WTC11 (cell line): ENCODE measurements at regions not wholly inside any gene's neighbourhood (a gene's known extent, or its start where the extent isn't known, plus 50 kb on each side); places are given as distances from the start of the nearest gene placed in this dataset.

Experiments used
- ATAC-seq: fragments of 200-7000 bp; cut with Tn5 transposase; 2 replicates; pipeline ENCODE4 v1.10.0; 2021; ENCODE audit warnings: mild to moderate bottlenecking, moderate library complexity
- CTCF ChIA-PET: fragments of 300-600 bp; sonication (Branson Sonifier 250); formaldehyde crosslinking; loops from one replicate; lab custom pipeline; 2021; ENCODE audit warnings: antibody characterized with exemption; lab: Charles Lee
- POLR2A ChIA-PET: fragments of 350-600 bp; sonication (Branson Sonifier 250); formaldehyde crosslinking; loops from one replicate; lab custom pipeline; 2021; ENCODE audit warnings: antibody characterized with exemption; lab: Charles Lee
- DNase-seq: peaks from one replicate; pipeline ENCODE4 v3.0.0; 2021; ENCODE audit warnings: low spot score
- H3K27ac Mint-ChIP-seq: 2 replicates; pipeline ENCODE4 v1.8.0; 2021; ENCODE audit warnings: mixed read lengths
- H3K27me3 Mint-ChIP-seq: 2 replicates; pipeline ENCODE4 v1.8.0; 2021; ENCODE audit warnings: low read depth, mild to moderate bottlenecking, moderate library complexity, mixed read lengths
- H3K36me3 Mint-ChIP-seq: 2 replicates; pipeline ENCODE4 v1.8.0; 2021; ENCODE audit warnings: mixed read lengths
- H3K4me1 Mint-ChIP-seq: 2 replicates; pipeline ENCODE4 v1.8.0; 2022; ENCODE audit warnings: mixed read lengths
- H3K4me3 Mint-ChIP-seq: 2 replicates; pipeline ENCODE4 v1.8.0; 2021; ENCODE audit warnings: mild to moderate bottlenecking, moderate library complexity, mixed read lengths
- H3K9me3 Mint-ChIP-seq: 2 replicates; pipeline ENCODE4 v1.8.0; 2021; ENCODE audit warnings: mixed read lengths
- AR ChIP-seq: fragments of 250-450 bp; sonication (Bioruptor Pico); IDR thresholded peaks from 2 replicates; pipeline ENCODE4 v1.9.0; 2021; ENCODE audit warnings: mild to moderate bottlenecking
- ATF1 ChIP-seq: sonication (generic); formaldehyde crosslinking; IDR thresholded peaks from 2 replicates; pipeline ENCODE4 v1.8.1; 2023; ENCODE audit warnings: mild to moderate bottlenecking, moderate library complexity, missing genetic modification reagents
- ATF2 ChIP-seq: sonication (generic); formaldehyde crosslinking; IDR thresholded peaks from 2 replicates; pipeline ENCODE4 v1.8.1; 2022; ENCODE audit warnings: low read depth, missing genetic modification reagents, borderline replicate concordance
- CDX4 ChIP-seq: fragments of 250-450 bp; sonication (Bioruptor Pico); IDR thresholded peaks from 2 replicates; pipeline ENCODE4 v1.9.0; 2021; ENCODE audit warnings: moderate library complexity, mild to moderate bottlenecking, inconsistent platforms, borderline replicate concordance
- E2F5 ChIP-seq: sonication (generic); formaldehyde crosslinking; IDR thresholded peaks from 2 replicates; pipeline ENCODE4 v1.8.1; 2022; ENCODE audit warnings: mild to moderate bottlenecking, moderate library complexity, missing genetic modification reagents
- ELF4 ChIP-seq: sonication (generic); formaldehyde crosslinking; IDR thresholded peaks from 2 replicates; pipeline ENCODE4 v1.8.1; 2022; ENCODE audit warnings: low read depth, mild to moderate bottlenecking, moderate library complexity, missing genetic modification reagents
- EMX1 ChIP-seq: fragments of 250-450 bp; sonication (Bioruptor Pico); IDR thresholded peaks from 2 replicates; pipeline ENCODE4 v1.8.0; 2021; ENCODE audit warnings: mild to moderate bottlenecking
- GRHL2 ChIP-seq: fragments of 250-450 bp; sonication (Bioruptor Pico); IDR thresholded peaks from 2 replicates; pipeline ENCODE4 v1.8.0; 2022; ENCODE audit warnings: mild to moderate bottlenecking, moderate library complexity; ENCODE audit not compliant: insufficient replicate concordance, severe bottlenecking
- HMGA2 ChIP-seq: fragments of 250-450 bp; sonication (Bioruptor Pico); IDR thresholded peaks from 2 replicates; pipeline ENCODE4 v1.4.0; 2021; ENCODE audit warnings: mild to moderate bottlenecking, moderate library complexity
- JUN ChIP-seq: sonication (generic); formaldehyde crosslinking; IDR thresholded peaks from 2 replicates; pipeline ENCODE4 v1.8.0; 2023; ENCODE audit warnings: mild to moderate bottlenecking, missing genetic modification reagents
- NFATC4 ChIP-seq: fragments of 250-450 bp; sonication (Bioruptor Pico); IDR thresholded peaks from 2 replicates; pipeline ENCODE4 v1.9.0; 2021; ENCODE audit warnings: mild to moderate bottlenecking
- NFYB ChIP-seq: sonication (generic); formaldehyde crosslinking; conservative IDR thresholded peaks from 2 replicates; pipeline ENCODE4 v1.8.0; 2022; ENCODE audit warnings: low read depth, missing genetic modification reagents
- OVOL2 ChIP-seq: fragments of 250-450 bp; sonication (Bioruptor Pico); IDR thresholded peaks from 2 replicates; pipeline ENCODE4 v1.9.0; 2021; ENCODE audit warnings: mild to moderate bottlenecking, borderline replicate concordance
- PRRX2 ChIP-seq: fragments of 250-450 bp; sonication (Bioruptor Pico); IDR thresholded peaks from 2 replicates; pipeline ENCODE4 v1.8.0; 2021; ENCODE audit warnings: mild to moderate bottlenecking
- SMAD3 ChIP-seq: sonication (generic); formaldehyde crosslinking; IDR thresholded peaks from 2 replicates; pipeline ENCODE4 v1.8.0; 2022; ENCODE audit warnings: missing genetic modification reagents, mild to moderate bottlenecking, borderline replicate concordance
- SMAD4 ChIP-seq: sonication (generic); formaldehyde crosslinking; IDR thresholded peaks from 2 replicates; pipeline ENCODE4 v1.8.0; 2022; ENCODE audit warnings: mild to moderate bottlenecking, missing genetic modification reagents
- TP53 ChIP-seq: sonication (generic); formaldehyde crosslinking; IDR thresholded peaks from 2 replicates; pipeline ENCODE4 v1.8.1; 2023; ENCODE audit warnings: mild to moderate bottlenecking, missing genetic modification reagents
- USF2 ChIP-seq: sonication (generic); formaldehyde crosslinking; IDR thresholded peaks from 2 replicates; pipeline ENCODE4 v1.8.1; 2023; ENCODE audit warnings: mild to moderate bottlenecking, missing genetic modification reagents, moderate library complexity
- ZBTB21 ChIP-seq: sonication (generic); formaldehyde crosslinking; IDR thresholded peaks from 2 replicates; pipeline ENCODE4 v1.8.1; 2023; ENCODE audit warnings: mild to moderate bottlenecking, missing genetic modification reagents, borderline replicate concordance
- ZNF121 ChIP-seq: sonication (generic); formaldehyde crosslinking; IDR thresholded peaks from 2 replicates; pipeline ENCODE4 v1.8.0; 2023; ENCODE audit warnings: missing genetic modification reagents
- ZNF317 ChIP-seq: sonication (generic); formaldehyde crosslinking; IDR thresholded peaks from 2 replicates; pipeline ENCODE4 v1.8.1; 2023; ENCODE audit warnings: low read depth, mild to moderate bottlenecking, moderate library complexity, missing genetic modification reagents, borderline replicate concordance
- ZNF396 ChIP-seq: fragments of 250-450 bp; sonication (Bioruptor Pico); IDR thresholded peaks from 2 replicates; pipeline ENCODE4 v1.8.0; 2021; ENCODE audit warnings: mild to moderate bottlenecking, moderate library complexity, borderline replicate concordance
- ZNF423 ChIP-seq: fragments of 250-450 bp; sonication (Bioruptor Pico); IDR thresholded peaks from 2 replicates; pipeline ENCODE4 v2.1.2; 2022; ENCODE audit warnings: mild to moderate bottlenecking, moderate library complexity

GRCh38 chr12:30826276-30826675 is 71.5 kb upstream of the CAPRIN2 start (continued):
- TF ChIP-seq AR (CRISPR knock-in tag): no peak
- TF ChIP-seq, all 79 proteins: peak for 0

GRCh38 chr12:30825341-30825740 is 70.6 kb upstream of the CAPRIN2 start:
- ChIA-PET CTCF (interaction anchor here (1.7 kb wide), 1 partner anchor 19 kb away, joined by 6 read pairs; no protein-coding TSS in a partner anchor), POLR2A (no interaction called here)
- no peaks in the 10 kb centered on the region for H3K9me3 Mint-ChIP-seq
- TF ChIP-seq SMAD4 (CRISPR knock-in tag) (no peak), ELF4 (CRISPR knock-in tag) (no peak), HMGA2 (CRISPR knock-in tag) (no peak), ZNF317 (CRISPR knock-in tag) (no peak), ZNF121 (CRISPR knock-in tag) (no peak), EMX1 (CRISPR knock-in tag) (no peak), ZNF396 (CRISPR knock-in tag) (no peak), GRHL2 (CRISPR knock-in tag) (no peak), NFYB (CRISPR knock-in tag) (no peak), NFATC4 (CRISPR knock-in tag) (no peak)
- H3K27me3 Mint-ChIP-seq: peaks cover 62% of the 10 kb centered on the region
- peaks cover 19% of the 10 kb centered on the region for H3K4me1 Mint-ChIP-seq
- DNase-seq (no peak), ATAC-seq (no peak)
- H3K4me3 Mint-ChIP-seq: no peak overlapping the region
- no peak overlapping the region for H3K27ac Mint-ChIP-seq
- H3K36me3 Mint-ChIP-seq: no peaks in the 10 kb centered on the region

- no peak overlapping the region for H3K4me3 Mint-ChIP-seq
- no peak for DNase-seq
- TF ChIP-seq HMGA2 (CRISPR knock-in tag): no peak
- TF ChIP-seq OVOL2 (CRISPR knock-in tag): no peak
- TF ChIP-seq USF2 (CRISPR knock-in tag): no peak
- TF ChIP-seq ATF1 (CRISPR knock-in tag): no peak
- TF ChIP-seq ZNF423 (CRISPR knock-in tag): no peak
- no peak for TF ChIP-seq GRHL2 (CRISPR knock-in tag)
- no peak for TF ChIP-seq ZBTB21 (CRISPR knock-in tag)
- TF ChIP-seq TP53 (CRISPR knock-in tag): no peak
- TF ChIP-seq SMAD3: no peak
- no peak for TF ChIP-seq JUN (CRISPR knock-in tag)
- TF ChIP-seq E2F5 (CRISPR knock-in tag): no peak
- no peak for TF ChIP-seq ATF2 (CRISPR knock-in tag)
- no peak for TF ChIP-seq PRRX2 (CRISPR knock-in tag)
- no peak for TF ChIP-seq CDX4
- TF ChIP-seq, all 79 proteins: peak for 0
- POLR2A ChIA-PET: no interaction called here
- CTCF ChIA-PET: interaction anchor here (1.1 to 1.7 kb wide), 3 partner anchors 20 to 74 kb away, joined by 3 to 6 read pairs (median 3); no protein-coding TSS in a partner anchor
- ATAC-seq: no peak
- Mint-ChIP-seq H3K9me3 (no peaks in the 10 kb centered on the region), H3K27ac (no peak overlapping the region), H3K27me3 (peaks cover 65% of the 10 kb centered on the region), H3K36me3 (no peaks in the 10 kb centered on the region), H3K4me1 (peaks cover 19% of the 10 kb centered on the region)
Observed at GRCh38 chr12:30824311-30824710, 69.6 kb upstream of the CAPRIN2 start.
